GM13977 (cell line): ENCODE measurements at regions not wholly inside any gene's neighbourhood (a gene's known extent, or its start where the extent isn't known, plus 50 kb on each side); places are given as distances from the start of the nearest gene placed in this dataset.
"Not testable (repeated sequence)": the region's sequence is repeated elsewhere in the genome, so short reads cannot be mapped to it uniquely, and the experiment has no call there.

ENCODE experiments used
- DNase-seq: peaks from one replicate; pipeline ENCODE4 v3.0.0; 2012; ENCODE audit warnings: low spot score
- in situ Hi-C: fragments of 300-500 bp; cut with MboI; formaldehyde crosslinking; loops from one replicate; pipeline ENCODE4 v1.12.0; 2022; ENCODE audit warnings: low sequenced_read_pairs, low pct_unique_long_range_greater_than_20kb, mixed read lengths, inconsistent platforms; ENCODE audit not compliant: unreplicated experiment
- TF ChIP-seq, protein P1 (sequence below): IDR thresholded peaks from 2 replicates; pipeline ENCODE4 v1.5.1; 2012; ENCODE audit warnings: mild to moderate bottlenecking, control low read depth; ENCODE audit not compliant: insufficient read depth; ENCODE audit errors: extremely low read depth, missing control alignments

DNA sequence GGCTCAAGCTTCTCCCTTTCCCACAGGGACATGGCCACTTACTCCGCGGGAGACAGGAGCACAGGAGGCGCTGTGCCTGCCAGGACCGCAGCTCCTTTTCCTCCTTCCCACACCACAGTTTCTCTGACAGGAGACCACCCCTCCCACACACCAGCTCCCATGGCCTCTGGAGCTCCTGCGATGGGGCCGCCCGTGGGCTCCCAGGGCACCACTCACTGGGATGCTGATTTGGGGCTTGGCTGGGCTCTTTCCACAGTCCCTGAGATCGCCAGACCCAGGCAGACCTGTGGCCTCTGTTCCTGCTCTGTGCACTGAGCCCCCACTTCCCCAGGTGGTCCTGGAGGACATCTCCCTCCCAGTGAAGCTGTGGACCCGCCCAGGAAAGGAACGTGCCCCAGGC, 226.9 kb upstream of the SHH start:
- TF ChIP-seq, protein P1, sequence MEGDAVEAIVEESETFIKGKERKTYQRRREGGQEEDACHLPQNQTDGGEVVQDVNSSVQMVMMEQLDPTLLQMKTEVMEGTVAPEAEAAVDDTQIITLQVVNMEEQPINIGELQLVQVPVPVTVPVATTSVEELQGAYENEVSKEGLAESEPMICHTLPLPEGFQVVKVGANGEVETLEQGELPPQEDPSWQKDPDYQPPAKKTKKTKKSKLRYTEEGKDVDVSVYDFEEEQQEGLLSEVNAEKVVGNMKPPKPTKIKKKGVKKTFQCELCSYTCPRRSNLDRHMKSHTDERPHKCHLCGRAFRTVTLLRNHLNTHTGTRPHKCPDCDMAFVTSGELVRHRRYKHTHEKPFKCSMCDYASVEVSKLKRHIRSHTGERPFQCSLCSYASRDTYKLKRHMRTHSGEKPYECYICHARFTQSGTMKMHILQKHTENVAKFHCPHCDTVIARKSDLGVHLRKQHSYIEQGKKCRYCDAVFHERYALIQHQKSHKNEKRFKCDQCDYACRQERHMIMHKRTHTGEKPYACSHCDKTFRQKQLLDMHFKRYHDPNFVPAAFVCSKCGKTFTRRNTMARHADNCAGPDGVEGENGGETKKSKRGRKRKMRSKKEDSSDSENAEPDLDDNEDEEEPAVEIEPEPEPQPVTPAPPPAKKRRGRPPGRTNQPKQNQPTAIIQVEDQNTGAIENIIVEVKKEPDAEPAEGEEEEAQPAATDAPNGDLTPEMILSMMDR, result no peak
- in situ Hi-C loops, result no loop called here
- DNase-seq, result no peak

DNA sequence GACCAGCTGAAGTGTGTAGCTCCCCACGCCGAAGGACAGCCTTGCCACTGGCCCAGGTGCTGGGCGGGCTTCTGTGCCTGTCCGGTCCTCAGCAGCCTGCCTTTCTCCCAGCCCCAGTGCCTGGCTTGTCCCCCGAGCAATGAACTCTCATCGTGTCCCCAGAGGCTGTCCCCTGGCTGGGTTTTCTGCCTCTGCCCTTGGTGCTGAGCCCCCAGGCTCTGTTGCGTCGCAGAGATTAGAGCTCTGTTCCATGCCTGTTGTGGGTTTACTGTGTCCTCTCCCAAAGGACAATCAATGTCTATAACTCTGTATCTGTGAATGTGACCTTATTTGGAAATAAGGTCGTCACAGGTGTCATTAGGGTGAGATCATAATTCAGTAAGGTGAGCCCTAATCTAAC, 226.1 kb upstream of the SHH start:
- TF ChIP-seq, protein P1, result no peak
- no peak for DNase-seq
- in situ Hi-C loops, result no loop called here

DNA sequence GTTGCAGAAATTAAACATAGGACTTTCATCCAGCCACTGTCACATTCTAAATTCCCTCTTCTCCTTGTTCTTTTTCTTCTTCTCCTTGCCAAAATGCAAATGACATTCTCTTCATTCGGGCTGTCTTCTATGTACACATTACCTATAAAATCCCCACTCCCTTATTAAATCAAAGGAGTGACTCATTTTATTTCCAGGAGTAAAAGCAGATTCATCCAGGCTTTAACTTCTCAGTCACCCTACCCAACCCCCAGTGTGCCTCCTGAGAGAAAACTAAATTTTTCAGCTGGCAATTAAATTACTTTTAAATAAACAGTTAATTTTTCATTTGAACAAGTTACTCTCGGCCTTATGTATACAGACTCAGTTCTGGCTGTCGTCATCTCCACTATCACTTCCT, 223.9 kb upstream of the SHH start:
- TF ChIP-seq, protein P1, result no peak
- in situ Hi-C loops, result no loop called here
- DNase-seq, result no peak

DNA sequence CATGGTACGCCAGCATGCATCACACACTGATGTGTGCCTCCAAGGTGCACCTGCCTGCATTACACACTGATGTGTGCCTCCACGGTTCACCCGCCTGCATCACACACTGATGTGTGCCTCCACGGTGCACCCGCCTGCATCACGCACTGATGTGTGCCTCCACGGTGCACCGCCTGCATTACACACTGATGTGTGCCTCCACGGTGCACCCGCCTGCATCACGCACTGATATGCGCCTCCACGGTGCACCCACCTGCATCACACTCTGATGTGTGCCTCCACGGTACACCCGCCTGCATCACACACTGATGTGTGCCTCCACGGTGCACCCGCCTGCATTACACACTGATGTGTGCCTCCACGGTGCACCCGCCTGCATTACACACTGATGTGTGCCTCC, 223.1 kb upstream of the SHH start:
- in situ Hi-C loops, result not testable (repeated sequence)

DNA sequence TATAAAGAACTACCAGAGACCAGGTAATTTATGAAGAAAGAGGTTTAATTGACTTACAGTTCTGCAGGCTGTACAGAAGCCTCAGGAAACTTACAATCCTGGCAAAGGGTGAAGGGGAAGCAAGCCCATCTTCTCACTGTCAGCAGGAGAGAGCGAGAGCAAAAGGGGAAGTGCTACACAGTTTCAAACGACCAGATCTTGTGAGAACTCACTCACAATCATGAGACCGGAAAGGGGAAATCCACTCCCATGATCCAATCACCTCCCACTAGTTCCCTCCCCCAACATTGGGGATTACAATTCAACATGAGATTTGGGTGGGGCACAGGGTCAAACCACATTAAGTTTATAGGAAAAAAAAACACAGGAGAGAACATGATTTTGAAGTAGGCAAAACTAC, 222.1 kb upstream of the SHH start:
- TF ChIP-seq, protein P1, result no peak
- in situ Hi-C loops, result no loop called here
- no peak for DNase-seq

More for the DNA sequence above, 223.1 kb upstream of the SHH start:
- not testable (repeated sequence) for DNase-seq

DNA sequence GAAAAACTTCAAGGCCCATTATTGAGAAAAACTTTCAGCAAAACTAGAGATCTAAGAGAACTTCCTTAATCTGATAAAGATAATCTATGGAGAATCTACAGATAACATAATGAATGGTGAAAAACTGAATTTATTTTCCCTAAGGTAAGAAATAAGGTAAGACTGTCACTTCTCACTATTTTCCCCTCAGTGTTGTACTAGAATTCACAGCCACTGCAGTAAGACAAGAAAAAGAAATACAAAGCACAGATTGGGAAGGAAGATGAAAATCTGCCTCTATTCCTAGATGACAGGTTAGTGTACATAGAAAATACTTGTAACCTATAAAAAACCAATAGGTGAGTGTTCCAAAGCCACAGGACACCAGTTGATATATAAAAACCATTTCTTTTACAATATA, 220.7 kb upstream of the SHH start:
- TF ChIP-seq, protein P1, result no peak
- DNase-seq, result no peak
- in situ Hi-C loops, result no loop called here

DNA sequence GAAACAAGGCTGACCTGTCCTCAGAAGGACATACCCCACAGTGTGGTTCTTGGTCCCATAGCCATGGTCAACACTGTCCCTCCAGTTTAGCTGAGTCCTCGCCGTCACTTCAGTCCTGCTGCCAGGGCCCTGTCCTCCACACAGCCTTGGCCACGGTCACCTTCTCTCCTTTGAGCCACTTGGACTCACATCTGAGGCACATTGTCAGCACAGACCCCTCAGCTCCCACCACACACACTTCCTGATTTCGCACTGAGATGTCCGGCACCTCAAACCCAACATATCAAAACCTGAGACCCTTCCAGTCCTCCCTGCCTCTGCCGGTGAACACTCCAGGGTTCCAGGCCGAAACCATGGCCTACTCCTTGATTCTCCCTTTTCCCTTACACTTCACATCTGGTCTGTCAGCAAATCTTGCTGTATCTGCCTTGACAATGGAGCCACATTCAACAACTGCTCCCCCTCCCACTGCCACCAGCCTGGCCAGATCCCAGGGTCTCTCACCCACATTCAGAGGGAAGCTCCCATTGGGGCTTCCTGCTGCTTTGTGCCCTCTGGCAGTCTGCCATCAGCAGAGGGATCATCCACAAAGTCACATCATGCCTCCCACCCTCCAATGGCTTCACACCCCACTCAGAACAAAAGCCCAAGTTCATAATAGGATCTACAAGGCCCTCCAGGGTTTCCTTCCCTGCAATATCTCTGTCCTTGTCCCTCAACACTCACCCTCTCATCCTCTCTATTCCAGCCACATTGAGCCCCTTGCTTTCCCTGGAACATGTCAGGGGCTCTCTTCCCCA, 219.6 kb upstream of the SHH start:
- TF ChIP-seq, protein P1, result no peak
- in situ Hi-C loops, result no loop called here
- DNase-seq, result no peak
